ENCODE measurements at regions not wholly inside any gene's neighbourhood (a gene's known extent, or its start where the extent isn't known, plus 50 kb on each side); places are given as distances from the start of the nearest gene placed in this dataset.
A peak's percentile ranks its signal among the peaks of the same experiment; 100 is the strongest.

DNA sequence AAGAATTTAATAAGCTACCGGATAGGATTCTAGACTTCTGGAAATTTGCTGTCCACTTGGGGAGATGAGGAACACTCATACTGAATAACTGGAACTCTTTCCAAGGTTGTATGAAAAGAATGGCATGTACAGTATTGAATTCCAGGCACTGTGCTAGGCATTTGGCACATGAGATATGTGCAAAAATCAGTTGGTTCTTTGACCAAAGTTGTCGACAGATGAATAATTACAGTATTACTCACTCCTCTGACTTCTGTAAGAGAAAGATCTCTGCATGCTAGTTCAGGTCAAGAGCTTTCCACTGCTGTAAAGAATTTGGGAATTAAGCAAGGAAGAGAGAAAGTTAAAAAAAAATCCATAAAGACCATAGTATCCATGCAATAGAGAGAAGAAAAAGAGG is 764.7 kb downstream of the BCL11B start:
- ATAC-seq = no peak
- no peak overlapping the region for H3K27ac Mint-ChIP-seq
- no peaks in the 10 kb centered on the region for H3K27me3 Mint-ChIP-seq (ENCODE audit: low read depth)
- H3K4me1 Mint-ChIP-seq (ENCODE audit: low read depth) = peaks cover 13% of the 10 kb centered on the region
- H3K9me3 Mint-ChIP-seq (ENCODE audit: insufficient read depth) = peaks cover 3% of the 10 kb centered on the region
- ChIA-PET CTCF (interaction anchor here (1.9 kb wide), 1 partner anchor 14 kb away, joined by 5 read pairs; no protein-coding TSS in a partner anchor), POLR2A (interaction anchor here (0.8 kb wide), 1 partner anchor 254 kb away, joined by 3 read pairs; no protein-coding TSS in a partner anchor)
- no peak overlapping the region for H3K4me3 Mint-ChIP-seq
- H3K36me3 Mint-ChIP-seq (ENCODE audit: low read depth) = no peaks in the 10 kb centered on the region
- no peak for DNase-seq

- Mint-ChIP-seq H3K4me3 (no peak overlapping the region), H3K27me3 (ENCODE audit: low read depth) (no peaks in the 10 kb centered on the region), H3K36me3 (ENCODE audit: low read depth) (no peaks in the 10 kb centered on the region), H3K9me3 (ENCODE audit: insufficient read depth) (peaks cover 7% of the 10 kb centered on the region), H3K4me1 (ENCODE audit: low read depth) (peaks cover 22% of the 10 kb centered on the region), H3K27ac (no peak overlapping the region)
- ChIA-PET CTCF (no interaction called here), POLR2A (no interaction called here)
- ATAC-seq (no peak), DNase-seq (no peak)
Measured at GRCh38 chr14:98510392-98510791, 761.6 kb downstream of the BCL11B start.

DNA sequence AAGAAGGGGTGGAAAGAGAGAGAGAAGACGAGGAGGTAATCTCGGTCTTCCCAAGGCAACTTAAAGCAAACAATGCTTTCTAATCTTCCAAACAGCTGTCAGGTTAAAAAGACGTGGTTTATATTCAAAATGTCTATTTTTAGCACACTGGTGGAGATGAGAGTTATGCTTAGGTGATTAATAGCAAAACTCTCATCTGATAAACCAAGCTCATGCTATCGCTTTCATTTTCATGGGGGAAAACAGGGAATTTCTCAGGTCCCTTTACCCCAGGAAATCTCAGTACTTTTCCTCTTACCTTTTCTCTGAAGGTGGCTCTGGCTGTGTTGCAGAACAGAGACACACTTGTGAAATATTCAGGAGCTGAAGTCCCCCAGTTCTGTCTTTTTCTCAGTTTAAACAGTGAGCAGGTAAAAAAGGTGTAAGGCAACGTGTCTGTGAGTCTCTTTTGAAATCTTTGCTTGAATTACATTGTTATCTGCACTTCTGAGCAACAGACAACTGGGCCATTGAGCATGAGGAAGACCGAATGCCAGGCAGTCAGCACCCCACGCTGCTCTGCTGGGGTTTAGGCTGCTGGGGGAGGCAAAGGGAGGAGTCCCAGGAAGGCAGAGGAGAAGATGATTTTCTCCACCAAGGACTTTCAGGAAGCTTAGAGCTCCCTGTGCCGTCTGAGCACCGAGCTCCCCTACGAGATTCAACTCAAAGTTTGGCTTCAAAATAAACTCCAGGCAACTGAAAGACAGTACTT is 759.3 kb downstream of the BCL11B start:
- Mint-ChIP-seq H3K4me1 (ENCODE audit: low read depth) (peaks cover 22% of the 10 kb centered on the region), H3K27ac (no peak overlapping the region), H3K36me3 (ENCODE audit: low read depth) (no peaks in the 10 kb centered on the region), H3K4me3 (no peak overlapping the region), H3K9me3 (ENCODE audit: insufficient read depth) (peaks cover 8% of the 10 kb centered on the region), H3K27me3 (ENCODE audit: low read depth) (no peaks in the 10 kb centered on the region)
- ChIA-PET POLR2A (no interaction called here), CTCF (interaction anchor here (0.8 kb wide), 1 partner anchor 136 kb away, joined by 3 read pairs; no protein-coding TSS in a partner anchor)
- no peak for ATAC-seq
- DNase-seq = no peak

- Mint-ChIP-seq H3K36me3 (ENCODE audit: low read depth) (no peaks in the 10 kb centered on the region), H3K4me1 (ENCODE audit: low read depth) (peaks cover 29% of the 10 kb centered on the region), H3K27me3 (ENCODE audit: low read depth) (no peaks in the 10 kb centered on the region), H3K9me3 (ENCODE audit: insufficient read depth) (peaks cover 8% of the 10 kb centered on the region), H3K4me3 (no peak overlapping the region), H3K27ac (no peak overlapping the region)
- ChIA-PET POLR2A (no interaction called here), CTCF (no interaction called here)
- ATAC-seq (no peak), DNase-seq (no peak)
Measured at GRCh38 chr14:98513558-98513957, 758.4 kb downstream of the BCL11B start.

GRCh38 chr14:98514016-98514415 is 758.0 kb downstream of the BCL11B start:
- peaks cover 31% of the 10 kb centered on the region for H3K4me1 Mint-ChIP-seq (ENCODE audit: low read depth)
- ATAC-seq (no peak), DNase-seq (no peak)
- peaks cover 4% of the 10 kb centered on the region for H3K9me3 Mint-ChIP-seq (ENCODE audit: insufficient read depth)
- ChIA-PET POLR2A (interaction anchor here (0.6 kb wide), 1 partner anchor 1974 kb away, joined by 3 read pairs; no protein-coding TSS in a partner anchor), CTCF (no interaction called here)
- no peak overlapping the region for H3K27ac Mint-ChIP-seq
- H3K27me3 Mint-ChIP-seq (ENCODE audit: low read depth) = no peaks in the 10 kb centered on the region
- no peak overlapping the region for H3K4me3 Mint-ChIP-seq
- no peaks in the 10 kb centered on the region for H3K36me3 Mint-ChIP-seq (ENCODE audit: low read depth)

DNA sequence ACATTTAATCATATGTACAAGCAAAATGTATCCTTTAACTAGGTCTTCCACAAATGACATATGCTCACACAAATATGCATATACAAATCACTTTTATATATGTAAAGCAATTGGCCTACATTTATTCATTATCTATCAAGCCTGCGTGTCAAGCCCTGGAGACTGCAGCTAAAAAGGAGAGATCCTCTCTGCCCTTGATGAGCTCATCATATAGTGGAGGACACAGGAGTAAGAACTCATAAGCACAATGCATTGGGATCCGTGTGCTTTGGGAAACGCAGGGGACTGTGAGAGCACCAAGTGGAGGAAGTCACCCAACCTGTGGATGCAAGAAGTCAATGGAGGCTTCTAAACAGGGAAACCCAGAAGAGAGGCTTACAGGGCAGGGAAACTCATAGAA is 735.7 kb downstream of the BCL11B start:
- Mint-ChIP-seq H3K27me3 (ENCODE audit: low read depth) (no peaks in the 10 kb centered on the region), H3K4me1 (ENCODE audit: low read depth) (no peaks in the 10 kb centered on the region), H3K4me3 (no peak overlapping the region), H3K27ac (no peak overlapping the region), H3K36me3 (ENCODE audit: low read depth) (no peaks in the 10 kb centered on the region), H3K9me3 (ENCODE audit: insufficient read depth) (peaks cover 4% of the 10 kb centered on the region)
- ChIA-PET POLR2A (no interaction called here), CTCF (no interaction called here)
- DNase-seq (no peak), ATAC-seq (no peak)

- POLR2A ChIA-PET = interaction anchor here (0.6 kb wide), 1 partner anchor 406 kb away, joined by 5 read pairs; no protein-coding TSS in a partner anchor
- no peak overlapping the region for H3K4me3 Mint-ChIP-seq
Measured at GRCh38 chr14:98542316-98542715, 729.7 kb downstream of the BCL11B start.

DNA sequence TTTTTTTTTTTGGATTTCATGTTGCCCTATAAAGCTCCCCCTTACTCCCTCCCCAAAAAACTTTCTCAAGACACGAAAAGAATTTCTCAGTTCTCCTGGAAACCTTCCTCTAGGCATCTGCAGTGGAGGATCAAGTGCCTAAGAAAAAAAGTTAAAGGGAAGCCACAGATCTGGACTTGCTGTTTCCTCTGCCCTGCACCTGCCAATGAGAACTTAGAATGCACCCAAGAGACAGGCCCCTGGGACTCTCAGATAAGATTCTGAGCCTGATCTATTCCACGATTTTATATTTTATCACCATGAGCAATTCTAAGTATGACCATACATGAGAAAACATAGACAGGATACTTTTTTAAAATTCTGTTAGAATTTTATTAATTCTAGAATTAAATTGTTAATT is 728.9 kb downstream of the BCL11B start:
- H3K36me3 Mint-ChIP-seq (ENCODE audit: low read depth) = no peaks in the 10 kb centered on the region
- H3K4me3 Mint-ChIP-seq = no peak overlapping the region
- H3K27ac Mint-ChIP-seq = no peak overlapping the region
- ATAC-seq (no peak), DNase-seq (no peak)
- ChIA-PET CTCF (interaction anchor here (0.8 kb wide), 1 partner anchor 16 kb away, joined by 3 read pairs; no protein-coding TSS in a partner anchor), POLR2A (interaction anchor here (0.6 kb wide), 1 partner anchor 407 kb away, joined by 5 read pairs; no protein-coding TSS in a partner anchor)
- no peaks in the 10 kb centered on the region for H3K27me3 Mint-ChIP-seq (ENCODE audit: low read depth)
- no peaks in the 10 kb centered on the region for H3K9me3 Mint-ChIP-seq (ENCODE audit: insufficient read depth)
- peaks cover 2% of the 10 kb centered on the region for H3K4me1 Mint-ChIP-seq (ENCODE audit: low read depth)

More at GRCh38 chr14:98542316-98542715, 729.7 kb downstream of the BCL11B start:
- H3K27ac Mint-ChIP-seq = no peak overlapping the region
- ATAC-seq (no peak), DNase-seq (no peak)
- H3K4me1 Mint-ChIP-seq (ENCODE audit: low read depth) = no peaks in the 10 kb centered on the region
- no peaks in the 10 kb centered on the region for H3K27me3 Mint-ChIP-seq (ENCODE audit: low read depth)
- H3K9me3 Mint-ChIP-seq (ENCODE audit: insufficient read depth) = no peaks in the 10 kb centered on the region
- H3K36me3 Mint-ChIP-seq (ENCODE audit: low read depth) = no peaks in the 10 kb centered on the region
- CTCF ChIA-PET = interaction anchor here (0.8 kb wide), 1 partner anchor 16 kb away, joined by 3 read pairs; no protein-coding TSS in a partner anchor

- DNase-seq = no peak
- no peak overlapping the region for H3K4me3 Mint-ChIP-seq
- peaks cover 5% of the 10 kb centered on the region for H3K4me1 Mint-ChIP-seq (ENCODE audit: low read depth)
- H3K27ac Mint-ChIP-seq = no peak overlapping the region
- H3K27me3 Mint-ChIP-seq (ENCODE audit: low read depth) = no peaks in the 10 kb centered on the region
- peaks cover under 1% of the 10 kb centered on the region for H3K9me3 Mint-ChIP-seq (ENCODE audit: insufficient read depth)
- H3K36me3 Mint-ChIP-seq (ENCODE audit: low read depth) = no peaks in the 10 kb centered on the region
- ChIA-PET POLR2A (no interaction called here), CTCF (no interaction called here)
- ATAC-seq = no peak
Measured at GRCh38 chr14:98544174-98544573, 727.8 kb downstream of the BCL11B start.

GRCh38 chr14:98545181-98545580 is 726.8 kb downstream of the BCL11B start:
- H3K9me3 Mint-ChIP-seq (ENCODE audit: insufficient read depth) = peaks cover 4% of the 10 kb centered on the region
- H3K4me1 Mint-ChIP-seq (ENCODE audit: low read depth) = peaks cover 5% of the 10 kb centered on the region
- ChIA-PET POLR2A (no interaction called here), CTCF (no interaction called here)
- DNase-seq (no peak), ATAC-seq (no peak)
- no peak overlapping the region for H3K27ac Mint-ChIP-seq
- H3K36me3 Mint-ChIP-seq (ENCODE audit: low read depth) = no peaks in the 10 kb centered on the region
- H3K27me3 Mint-ChIP-seq (ENCODE audit: low read depth) = no peaks in the 10 kb centered on the region
- no peak overlapping the region for H3K4me3 Mint-ChIP-seq

DNA sequence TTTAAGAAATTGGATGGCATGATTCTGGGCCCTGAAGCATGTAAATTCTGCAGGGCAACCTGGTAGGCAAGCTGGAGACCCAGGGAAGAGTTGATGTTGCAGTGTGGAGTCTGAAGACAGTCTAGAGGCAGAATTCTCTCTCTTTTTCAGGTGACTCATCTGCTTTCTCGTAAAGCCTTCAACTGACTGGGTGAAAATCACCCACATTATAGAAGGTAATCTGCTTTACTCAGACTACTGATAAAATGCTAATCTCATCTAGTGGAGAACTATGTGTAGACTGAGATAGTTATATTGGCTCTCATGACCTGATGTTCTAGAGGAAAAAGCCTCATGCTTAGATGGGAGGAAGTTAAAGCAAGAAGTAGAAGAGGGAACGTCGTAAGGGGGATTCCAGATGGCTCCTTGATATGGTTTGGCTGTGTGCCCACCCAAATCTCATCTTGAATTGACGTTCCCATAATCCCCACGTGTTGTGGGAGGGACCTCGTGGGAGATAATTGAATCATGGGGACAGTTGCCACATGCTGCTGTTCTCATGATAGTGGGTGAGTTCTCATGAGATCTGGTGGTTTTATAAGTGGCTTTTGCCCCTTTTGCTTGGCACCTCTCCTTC is 723.8 kb downstream of the BCL11B start:
- CTCF ChIA-PET = no interaction called here
- H3K4me3 Mint-ChIP-seq = no peak overlapping the region
- DNase-seq = no peak
- no peaks in the 10 kb centered on the region for H3K36me3 Mint-ChIP-seq (ENCODE audit: low read depth)
- no peaks in the 10 kb centered on the region for H3K27me3 Mint-ChIP-seq (ENCODE audit: low read depth)
- POLR2A ChIA-PET = no interaction called here
- peaks cover 5% of the 10 kb centered on the region for H3K4me1 Mint-ChIP-seq (ENCODE audit: low read depth)
- ATAC-seq = no peak
- H3K27ac Mint-ChIP-seq = peak overlapping the region; percentile 16
- H3K9me3 Mint-ChIP-seq (ENCODE audit: insufficient read depth) = peaks cover 4% of the 10 kb centered on the region

DNA sequence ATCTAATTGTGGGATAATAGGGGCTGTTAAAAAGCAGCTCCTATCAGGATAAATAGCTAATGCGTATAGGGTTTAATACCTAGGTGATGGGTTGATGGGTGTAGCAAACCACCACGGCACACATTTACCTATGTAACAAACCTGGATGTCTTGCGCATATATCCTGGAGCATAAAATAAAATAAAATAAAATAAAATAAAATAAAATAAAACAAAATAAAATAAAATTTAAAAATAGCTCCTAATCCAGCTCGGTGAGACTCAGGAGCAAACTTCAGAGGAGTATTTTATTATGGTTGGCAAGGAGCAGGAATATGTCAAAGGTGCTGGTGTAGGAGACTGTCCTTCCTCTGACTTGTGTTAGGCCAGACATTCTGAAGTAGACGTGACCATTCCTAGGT is 721.0 kb downstream of the BCL11B start:
- ATAC-seq = no peak
- DNase-seq = no peak
- H3K27ac Mint-ChIP-seq = no peak overlapping the region
- ChIA-PET POLR2A (no interaction called here), CTCF (no interaction called here)
- H3K9me3 Mint-ChIP-seq (ENCODE audit: insufficient read depth) = peaks cover 4% of the 10 kb centered on the region
- no peaks in the 10 kb centered on the region for H3K27me3 Mint-ChIP-seq (ENCODE audit: low read depth)
- no peak overlapping the region for H3K4me3 Mint-ChIP-seq
- no peaks in the 10 kb centered on the region for H3K36me3 Mint-ChIP-seq (ENCODE audit: low read depth)
- H3K4me1 Mint-ChIP-seq (ENCODE audit: low read depth) = peaks cover 5% of the 10 kb centered on the region

All from activated CD8-positive, alpha-beta T cell treated with anti-CD3 and anti-CD28 coated beads, Interleukin-2, amount 10 ng/mL, durations not matched to agents 7 days and 5 days (primary cell).